Lower leg skin (tissue), 4 donors: ENCODE measurements at regions not wholly inside any gene's neighbourhood (a gene's known extent, or its start where the extent isn't known, plus 50 kb on each side); places are given as distances from the start of the nearest gene placed in this dataset.

Source experiments
- DNase-seq, 2 donors: peaks; one replicate each; pipeline ENCODE4 v3.0.0-alpha.2; 2019; ENCODE audit warnings: low spot score in 2 of 2
- H3K4me3 ChIP-seq: fragments of 200-600 bp; sonication (generic); 2 replicates; pipeline ENCODE4 v1.5.1; 2017; ENCODE audit warnings: mild to moderate bottlenecking, low read depth; ENCODE audit not compliant: poor library complexity, severe bottlenecking
- POLR2A ChIP-seq, 2 donors: fragments of 450-650 bp; IDR thresholded peaks; one replicate each; pipeline ENCODE4 v1.6.1; 2016 to 2017; ENCODE audit warnings: antibody characterized with exemption in 2 of 2, mild to moderate bottlenecking in 1 of 2, moderate library complexity in 1 of 2
- WGBS, 2 donors: methylation state at CpG; one replicate each; pipeline ENCODE4 v1.1.5; 2018; 5-methylcytosine and 5-hydroxymethylcytosine counted together
- intact Hi-C: fragments of 100-400 bp; cut with DNase I; formaldehyde crosslinking; loops from one replicate; pipeline ENCODE4 v1.15.0; 2023; ENCODE audit warnings: low total_unique reads
- TF ChIP-seq, protein P1 (sequence below), 3 donors: fragments of 450-650 bp; IDR thresholded peaks; one replicate each; pipeline ENCODE4 v1.5.1; 2016; ENCODE audit warnings: antibody characterized with exemption in 3 of 3, mild to moderate bottlenecking in 3 of 3, moderate library complexity in 2 of 3

DNA sequence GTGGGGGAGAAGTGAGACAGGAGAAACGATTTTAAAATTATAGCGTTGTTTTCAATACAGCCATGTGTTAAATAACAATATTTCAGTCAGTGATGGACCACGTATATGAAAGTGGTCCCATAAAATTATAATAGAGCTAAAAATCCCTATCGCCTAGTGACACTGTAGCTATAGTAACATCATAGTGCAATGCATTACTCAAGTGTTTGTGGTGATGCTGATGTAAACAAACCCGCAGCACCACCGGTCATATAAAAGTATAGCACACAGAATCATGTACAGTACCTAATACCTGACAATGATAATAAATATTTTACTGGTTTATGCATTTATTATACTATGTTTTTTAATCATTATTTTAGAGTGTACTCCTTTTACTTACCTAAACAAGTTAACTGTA, 407.4 kb upstream of the SEMA6A start:
- no peak overlapping the region for H3K4me3 ChIP-seq
- DNase-seq: no peak
- no peak for TF ChIP-seq POLR2A (IDR thresholded peaks at IDR 0.05)
- TF ChIP-seq, protein P1, sequence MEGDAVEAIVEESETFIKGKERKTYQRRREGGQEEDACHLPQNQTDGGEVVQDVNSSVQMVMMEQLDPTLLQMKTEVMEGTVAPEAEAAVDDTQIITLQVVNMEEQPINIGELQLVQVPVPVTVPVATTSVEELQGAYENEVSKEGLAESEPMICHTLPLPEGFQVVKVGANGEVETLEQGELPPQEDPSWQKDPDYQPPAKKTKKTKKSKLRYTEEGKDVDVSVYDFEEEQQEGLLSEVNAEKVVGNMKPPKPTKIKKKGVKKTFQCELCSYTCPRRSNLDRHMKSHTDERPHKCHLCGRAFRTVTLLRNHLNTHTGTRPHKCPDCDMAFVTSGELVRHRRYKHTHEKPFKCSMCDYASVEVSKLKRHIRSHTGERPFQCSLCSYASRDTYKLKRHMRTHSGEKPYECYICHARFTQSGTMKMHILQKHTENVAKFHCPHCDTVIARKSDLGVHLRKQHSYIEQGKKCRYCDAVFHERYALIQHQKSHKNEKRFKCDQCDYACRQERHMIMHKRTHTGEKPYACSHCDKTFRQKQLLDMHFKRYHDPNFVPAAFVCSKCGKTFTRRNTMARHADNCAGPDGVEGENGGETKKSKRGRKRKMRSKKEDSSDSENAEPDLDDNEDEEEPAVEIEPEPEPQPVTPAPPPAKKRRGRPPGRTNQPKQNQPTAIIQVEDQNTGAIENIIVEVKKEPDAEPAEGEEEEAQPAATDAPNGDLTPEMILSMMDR (IDR thresholded peaks at IDR 0.05): no peak
- WGBS, 2 donors: 86 to 87% methylated on average over 6 of the region's 6 CpGs
- intact Hi-C loops: no loop called here

DNA sequence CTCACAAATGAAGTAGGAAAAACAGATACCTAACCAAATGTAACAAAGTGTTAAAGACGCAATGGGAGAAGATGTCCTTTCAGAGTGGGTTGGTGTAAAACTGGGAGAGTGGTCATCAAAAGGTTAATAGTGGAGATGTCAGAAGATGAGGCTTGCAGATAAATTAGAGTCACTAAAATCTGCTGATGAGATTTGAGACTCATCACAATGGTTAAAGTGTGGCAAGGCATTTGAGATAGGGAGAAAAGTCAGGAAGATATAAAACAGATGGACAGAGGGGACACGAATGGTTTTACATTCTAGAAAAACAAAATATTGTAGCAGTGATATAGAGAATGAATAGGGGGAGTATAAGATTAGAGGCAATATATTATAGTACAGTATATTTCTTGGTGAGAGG, 406.0 kb upstream of the SEMA6A start:
- TF ChIP-seq POLR2A (IDR thresholded peaks at IDR 0.05): no peak
- TF ChIP-seq, protein P1 (IDR thresholded peaks at IDR 0.05): no peak
- WGBS, 2 donors: 81% methylated on average over 2 of the region's 2 CpGs
- no peak overlapping the region for H3K4me3 ChIP-seq
- DNase-seq: no peak
- intact Hi-C loops: no loop called here

DNA sequence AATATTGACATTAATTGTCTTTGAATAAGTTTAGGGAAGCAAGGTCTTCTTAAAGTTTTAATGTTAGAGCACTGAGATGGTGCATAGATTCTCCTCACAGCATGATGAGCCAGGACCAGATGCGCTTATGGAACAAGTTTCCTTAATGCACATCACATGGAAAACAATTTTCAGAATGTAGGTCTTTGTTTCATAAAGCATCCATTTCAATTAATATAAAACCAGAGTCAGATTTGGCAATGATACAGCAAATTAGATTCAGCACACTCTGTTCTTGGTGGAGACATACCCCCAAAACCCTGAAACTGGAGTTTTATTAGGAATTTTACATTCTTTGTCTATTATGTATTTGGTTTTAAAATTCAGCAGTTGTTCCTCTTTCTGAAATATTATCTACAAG, 402.1 kb upstream of the SEMA6A start:
- 78 to 85% methylated on average over 1 of the region's 1 CpG for WGBS, 2 donors
- intact Hi-C loops: no loop called here
- H3K4me3 ChIP-seq: no peak overlapping the region
- DNase-seq: no peak
- no peak for TF ChIP-seq POLR2A (IDR thresholded peaks at IDR 0.05)
- TF ChIP-seq, protein P1 (IDR thresholded peaks at IDR 0.05): no peak

DNA sequence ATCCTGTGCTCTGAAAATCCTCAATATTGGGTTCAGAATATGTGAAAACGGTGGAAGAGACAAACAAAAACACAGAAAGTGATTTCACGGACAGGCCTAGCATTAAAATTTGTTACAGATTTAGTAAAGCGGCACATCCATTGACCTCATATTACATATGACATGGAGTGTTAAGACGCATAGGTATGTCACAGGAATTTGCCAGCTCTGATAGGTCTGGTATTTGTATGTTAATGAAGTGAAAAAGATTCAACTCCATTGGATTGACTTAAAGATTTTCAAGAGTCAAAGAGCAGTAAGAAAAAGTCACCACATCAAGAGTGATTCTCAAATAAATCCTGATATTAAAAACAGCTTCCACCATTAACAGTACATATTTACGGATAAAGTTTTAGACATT, 396.5 kb upstream of the SEMA6A start:
- no peak overlapping the region for H3K4me3 ChIP-seq
- intact Hi-C loops: no loop called here
- no peak for TF ChIP-seq POLR2A (IDR thresholded peaks at IDR 0.05)
- TF ChIP-seq, protein P1 (IDR thresholded peaks at IDR 0.05): no peak
- WGBS, 2 donors: 95 to 96% methylated on average over 5 of the region's 5 CpGs
- no peak for DNase-seq

DNA sequence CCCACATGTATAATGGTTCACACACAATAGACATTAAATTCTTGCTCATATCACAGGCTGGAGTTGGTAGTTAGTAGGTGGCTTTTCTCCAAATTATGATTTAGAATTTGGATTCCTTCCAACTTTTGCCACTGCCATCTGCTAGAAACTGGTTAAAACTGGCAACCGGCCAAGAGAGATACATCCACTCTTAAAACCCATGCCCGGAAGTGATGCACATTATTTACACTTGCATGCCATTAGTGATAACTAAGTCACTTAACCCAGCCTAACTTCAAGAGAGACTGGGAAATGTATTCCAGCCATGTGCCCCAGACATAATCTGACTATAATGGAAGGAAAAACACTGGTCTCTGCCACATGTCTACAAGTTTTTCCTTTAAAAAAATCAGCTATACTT, 395.7 kb upstream of the SEMA6A start:
- no peak overlapping the region for H3K4me3 ChIP-seq
- DNase-seq: no peak
- TF ChIP-seq, protein P1 (IDR thresholded peaks at IDR 0.05): no peak
- no peak for TF ChIP-seq POLR2A (IDR thresholded peaks at IDR 0.05)
- intact Hi-C loops: no loop called here
- WGBS, 2 donors: 28 to 39% methylated on average over 2 of the region's 2 CpGs

DNA sequence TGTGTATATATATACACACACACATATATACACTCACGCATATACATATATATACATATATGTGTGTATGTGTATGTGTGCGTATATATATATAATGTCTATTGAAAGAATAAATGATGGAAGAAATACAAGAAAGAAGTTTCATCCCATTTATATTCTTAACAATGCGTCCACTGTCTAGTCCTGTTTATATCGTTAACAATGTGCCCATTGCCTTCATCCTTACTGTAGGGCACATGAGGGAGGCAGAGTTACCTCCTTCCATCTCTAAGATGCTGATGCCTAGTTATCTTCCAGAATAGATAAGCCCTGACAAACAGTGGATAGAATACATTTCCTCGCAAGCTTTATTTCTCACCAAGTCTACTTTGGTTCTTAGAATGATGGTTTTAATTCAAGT, 389.8 kb upstream of the SEMA6A start:
- intact Hi-C loops: no loop called here
- no peak for DNase-seq

More for the DNA sequence above, 389.8 kb upstream of the SEMA6A start:
- no peak for TF ChIP-seq POLR2A (IDR thresholded peaks at IDR 0.05)
- TF ChIP-seq, protein P1 (IDR thresholded peaks at IDR 0.05): no peak
- WGBS, 2 donors: 95 to 96% methylated on average over 5 of the region's 5 CpGs
- H3K4me3 ChIP-seq: no peak overlapping the region
